Activated naive CD8-positive, alpha-beta T cell treated with anti-CD3 and anti-CD28 coated beads, Interleukin-2, amount 50 U/mL, for 24 hours (primary cell): ENCODE measurements at regions not wholly inside any gene's neighbourhood (a gene's known extent, or its start where the extent isn't known, plus 50 kb on each side); places are given as distances from the start of the nearest gene placed in this dataset.

Source experiments
- ATAC-seq: fragments of 150-1000 bp; cut with Tn5 transposase; one replicate; pipeline ENCODE4 v1.10.0; 2021
- DNase-seq: peaks from one replicate; pipeline ENCODE4 v3.0.0; 2021
- H3K27ac Mint-ChIP-seq: one replicate; pipeline ENCODE4 v1.8.0; 2021; ENCODE audit warnings: mild to moderate bottlenecking, mixed read lengths
- H3K27me3 Mint-ChIP-seq: one replicate; pipeline ENCODE4 v1.8.0; 2021; ENCODE audit warnings: mixed read lengths
- H3K36me3 Mint-ChIP-seq: one replicate; pipeline ENCODE4 v1.8.0; 2021; ENCODE audit warnings: low read depth, mixed read lengths
- H3K4me1 Mint-ChIP-seq: one replicate; pipeline ENCODE4 v1.8.0; 2021; ENCODE audit warnings: mixed read lengths
- H3K4me3 Mint-ChIP-seq: one replicate; pipeline ENCODE4 v1.8.0; 2021; ENCODE audit warnings: mild to moderate bottlenecking, moderate library complexity, mixed read lengths
- H3K9me3 Mint-ChIP-seq: one replicate; pipeline ENCODE4 v1.8.0; 2021; ENCODE audit warnings: mixed read lengths

GRCh38 chr5:126354012-126354857, 69.0 kb upstream of the GRAMD2B start:
- DNase-seq (no peak), ATAC-seq (peak; percentile 44)
- no peaks in the 10 kb centered on the region for H3K9me3 Mint-ChIP-seq
- no peak overlapping the region for H3K27ac Mint-ChIP-seq
- H3K4me3 Mint-ChIP-seq = peak overlapping the region; percentile 44
- H3K27me3 Mint-ChIP-seq = no peaks in the 10 kb centered on the region
- H3K36me3 Mint-ChIP-seq = no peaks in the 10 kb centered on the region
- peaks cover 15% of the 10 kb centered on the region for H3K4me1 Mint-ChIP-seq

GRCh38 chr5:126354858-126355731, 68.1 kb upstream of the GRAMD2B start:
- no peak overlapping the region for H3K27ac Mint-ChIP-seq
- H3K27me3 Mint-ChIP-seq = no peaks in the 10 kb centered on the region
- no peak for DNase-seq
- H3K9me3 Mint-ChIP-seq = no peaks in the 10 kb centered on the region
- no peak for ATAC-seq
- no peak overlapping the region for H3K4me3 Mint-ChIP-seq
- H3K4me1 Mint-ChIP-seq = peaks cover 16% of the 10 kb centered on the region
- H3K36me3 Mint-ChIP-seq = no peaks in the 10 kb centered on the region

- H3K27me3 Mint-ChIP-seq = no peaks in the 10 kb centered on the region
- peaks cover 19% of the 10 kb centered on the region for H3K4me1 Mint-ChIP-seq
- no peak for DNase-seq
- ATAC-seq = no peak
- no peak overlapping the region for H3K4me3 Mint-ChIP-seq
- H3K9me3 Mint-ChIP-seq = no peaks in the 10 kb centered on the region
- H3K27ac Mint-ChIP-seq = no peak overlapping the region
- no peaks in the 10 kb centered on the region for H3K36me3 Mint-ChIP-seq
These were observed 67.3 kb upstream of the GRAMD2B start for GRCh38 chr5:126355940-126356339.

GRCh38 chr5:126357585-126358342, 65.4 kb upstream of the GRAMD2B start:
- H3K9me3 Mint-ChIP-seq = no peaks in the 10 kb centered on the region
- ATAC-seq = no peak
- peaks cover 19% of the 10 kb centered on the region for H3K4me1 Mint-ChIP-seq
- H3K27me3 Mint-ChIP-seq = no peaks in the 10 kb centered on the region
- no peak overlapping the region for H3K4me3 Mint-ChIP-seq
- no peak overlapping the region for H3K27ac Mint-ChIP-seq
- no peak for DNase-seq
- H3K36me3 Mint-ChIP-seq = no peaks in the 10 kb centered on the region

- Mint-ChIP-seq H3K27ac (no peak overlapping the region), H3K27me3 (no peaks in the 10 kb centered on the region), H3K9me3 (no peaks in the 10 kb centered on the region), H3K36me3 (no peaks in the 10 kb centered on the region), H3K4me3 (no peak overlapping the region), H3K4me1 (peaks cover 21% of the 10 kb centered on the region)
- DNase-seq (no peak), ATAC-seq (peak; percentile 66)
These were observed 64.7 kb upstream of the GRAMD2B start for GRCh38 chr5:126358525-126358924.

GRCh38 chr5:126359884-126360283, 63.3 kb upstream of the GRAMD2B start:
- H3K27me3 Mint-ChIP-seq = no peaks in the 10 kb centered on the region
- ATAC-seq (no peak), DNase-seq (no peak)
- H3K4me3 Mint-ChIP-seq = no peak overlapping the region
- no peak overlapping the region for H3K27ac Mint-ChIP-seq
- H3K9me3 Mint-ChIP-seq = no peaks in the 10 kb centered on the region
- H3K4me1 Mint-ChIP-seq = peaks cover 14% of the 10 kb centered on the region
- H3K36me3 Mint-ChIP-seq = no peaks in the 10 kb centered on the region

GRCh38 chr5:126360467-126360866, 62.7 kb upstream of the GRAMD2B start:
- DNase-seq = no peak
- ATAC-seq = no peak
- Mint-ChIP-seq H3K9me3 (no peaks in the 10 kb centered on the region), H3K4me1 (peaks cover 8% of the 10 kb centered on the region), H3K27ac (no peak overlapping the region), H3K4me3 (no peak overlapping the region), H3K36me3 (no peaks in the 10 kb centered on the region), H3K27me3 (no peaks in the 10 kb centered on the region)

- H3K27ac Mint-ChIP-seq = no peak overlapping the region
- no peaks in the 10 kb centered on the region for H3K27me3 Mint-ChIP-seq
These were observed 59.6 kb upstream of the GRAMD2B start for GRCh38 chr5:126363658-126364057.

GRCh38 chr5:126364206-126364902, 58.9 kb upstream of the GRAMD2B start:
- no peak for ATAC-seq
- peaks cover 8% of the 10 kb centered on the region for H3K4me1 Mint-ChIP-seq
- no peaks in the 10 kb centered on the region for H3K36me3 Mint-ChIP-seq
- H3K4me3 Mint-ChIP-seq = no peak overlapping the region
- no peaks in the 10 kb centered on the region for H3K9me3 Mint-ChIP-seq
- DNase-seq = no peak
- no peaks in the 10 kb centered on the region for H3K27me3 Mint-ChIP-seq
- no peak overlapping the region for H3K27ac Mint-ChIP-seq

More at GRCh38 chr5:126363658-126364057, 59.6 kb upstream of the GRAMD2B start:
- no peaks in the 10 kb centered on the region for H3K9me3 Mint-ChIP-seq
- ATAC-seq = peak; percentile 10
- H3K36me3 Mint-ChIP-seq = no peaks in the 10 kb centered on the region
- no peak for DNase-seq
- no peak overlapping the region for H3K4me3 Mint-ChIP-seq
- peaks cover 8% of the 10 kb centered on the region for H3K4me1 Mint-ChIP-seq

- ATAC-seq (no peak), DNase-seq (no peak)
- Mint-ChIP-seq H3K4me1 (peaks cover 3% of the 10 kb centered on the region), H3K27me3 (no peaks in the 10 kb centered on the region), H3K27ac (no peak overlapping the region), H3K9me3 (no peaks in the 10 kb centered on the region), H3K36me3 (no peaks in the 10 kb centered on the region), H3K4me3 (no peak overlapping the region)
These were observed 57.6 kb upstream of the GRAMD2B start for GRCh38 chr5:126365446-126366198.

- no peak overlapping the region for H3K27ac Mint-ChIP-seq
- no peak for ATAC-seq
- peaks cover 3% of the 10 kb centered on the region for H3K4me1 Mint-ChIP-seq
- no peaks in the 10 kb centered on the region for H3K9me3 Mint-ChIP-seq
- H3K27me3 Mint-ChIP-seq = no peaks in the 10 kb centered on the region
- no peak overlapping the region for H3K4me3 Mint-ChIP-seq
- no peak for DNase-seq
- H3K36me3 Mint-ChIP-seq = no peaks in the 10 kb centered on the region
These were observed 57.0 kb upstream of the GRAMD2B start for GRCh38 chr5:126366199-126366560.

- Mint-ChIP-seq H3K36me3 (no peaks in the 10 kb centered on the region), H3K4me3 (no peak overlapping the region), H3K4me1 (peaks cover 5% of the 10 kb centered on the region), H3K27ac (no peak overlapping the region), H3K9me3 (no peaks in the 10 kb centered on the region), H3K27me3 (no peaks in the 10 kb centered on the region)
- no peak for ATAC-seq
- DNase-seq = no peak
These were observed 54.9 kb upstream of the GRAMD2B start for GRCh38 chr5:126368239-126368812.

GRCh38 chr5:126369083-126369482, 54.1 kb upstream of the GRAMD2B start:
- H3K9me3 Mint-ChIP-seq = no peaks in the 10 kb centered on the region
- H3K4me1 Mint-ChIP-seq = peaks cover 9% of the 10 kb centered on the region
- no peaks in the 10 kb centered on the region for H3K36me3 Mint-ChIP-seq
- H3K27me3 Mint-ChIP-seq = no peaks in the 10 kb centered on the region
- ATAC-seq (no peak), DNase-seq (no peak)
- H3K4me3 Mint-ChIP-seq = no peak overlapping the region
- H3K27ac Mint-ChIP-seq = no peak overlapping the region
